H9 (cell line): ENCODE measurements at regions not wholly inside any gene's neighbourhood (a gene's known extent, or its start where the extent isn't known, plus 50 kb on each side); places are given as distances from the start of the nearest gene placed in this dataset.

ENCODE experiments used
- DNase-seq: peaks from one replicate; pipeline ENCODE4 v3.0.0-alpha.2; 2017
- H2AFZ ChIP-seq: one replicate; pipeline ENCODE4 v1.6.1; 2013; ENCODE audit warnings: mild to moderate bottlenecking, low read length, control low read depth, moderate library complexity
- H2AK5ac ChIP-seq: 2 replicates; pipeline ENCODE4 v1.6.1; 2013; ENCODE audit warnings: low read length, control low read depth, mixed read lengths; ENCODE audit not compliant: insufficient read length
- H2BK120ac ChIP-seq: one replicate; pipeline ENCODE4 v1.6.1; 2013; ENCODE audit warnings: low read depth, mild to moderate bottlenecking, low read length, control low read depth, inconsistent platforms; ENCODE audit not compliant: poor library complexity, severe bottlenecking
- H2BK12ac ChIP-seq: 2 replicates; pipeline ENCODE4 v1.6.1; 2013; ENCODE audit warnings: low read length, control low read depth, mixed read lengths, low read depth; ENCODE audit not compliant: insufficient read length
- H2BK15ac ChIP-seq: 2 replicates; pipeline ENCODE4 v1.6.1; 2013; ENCODE audit warnings: low read depth, low read length, control low read depth
- H2BK20ac ChIP-seq: one replicate; pipeline ENCODE4 v1.6.1; 2013; ENCODE audit warnings: low read depth, mild to moderate bottlenecking, low read length, control low read depth, inconsistent platforms; ENCODE audit not compliant: poor library complexity, severe bottlenecking
- H2BK5ac ChIP-seq: 2 replicates; pipeline ENCODE4 v1.6.1; 2013; ENCODE audit warnings: low read length, control low read depth, mixed read lengths; ENCODE audit not compliant: insufficient read length
- H3K14ac ChIP-seq: 2 replicates; pipeline ENCODE4 v1.6.1; 2013; ENCODE audit warnings: low read length, control low read depth; ENCODE audit not compliant: insufficient read depth
- H3K18ac ChIP-seq: 2 replicates; pipeline ENCODE4 v1.6.1; 2013; ENCODE audit warnings: low read depth, mild to moderate bottlenecking, mixed read lengths, low read length, control low read depth; ENCODE audit not compliant: insufficient read length
- H3K23ac ChIP-seq: 2 replicates; pipeline ENCODE4 v1.6.1; 2013; ENCODE audit warnings: low read length, control low read depth, mixed read lengths, low read depth; ENCODE audit not compliant: insufficient read length
- H3K23me2 ChIP-seq: 2 replicates; pipeline ENCODE4 v1.6.1; 2013; ENCODE audit warnings: low read depth, mild to moderate bottlenecking, mixed read lengths, low read length, control low read depth; ENCODE audit not compliant: insufficient read length, poor library complexity, severe bottlenecking
- H3K27ac ChIP-seq: 2 replicates; pipeline ENCODE4 v1.5.1; 2013; ENCODE audit warnings: low read length, control low read depth, mixed read lengths, low read depth; ENCODE audit not compliant: insufficient read length
- H3K27me3 ChIP-seq: 2 replicates; pipeline ENCODE4 v1.6.1; 2013; ENCODE audit warnings: low read length, control low read depth, inconsistent platforms; ENCODE audit not compliant: insufficient read depth
- H3K4ac ChIP-seq: 2 replicates; pipeline ENCODE4 v1.6.1; 2013; ENCODE audit warnings: low read depth, mild to moderate bottlenecking, control low read depth, inconsistent platforms, low read length, moderate library complexity
- H3K4me1 ChIP-seq: 2 replicates; pipeline ENCODE4 v1.6.1; 2013; ENCODE audit warnings: low read length, control low read depth, inconsistent platforms; ENCODE audit not compliant: insufficient read depth
- H3K4me2 ChIP-seq: 2 replicates; pipeline ENCODE4 v1.6.1; 2013; ENCODE audit warnings: low read length, control low read depth, mixed read lengths; ENCODE audit not compliant: insufficient read length, insufficient read depth
- H3K56ac ChIP-seq: 2 replicates; pipeline ENCODE4 v1.6.1; 2013; ENCODE audit warnings: low read depth, mild to moderate bottlenecking, mixed read lengths, low read length, control low read depth; ENCODE audit not compliant: insufficient read length
- H3K79me1 ChIP-seq: 2 replicates; pipeline ENCODE4 v1.6.1; 2013; ENCODE audit warnings: low read depth, mild to moderate bottlenecking, moderate library complexity, low read length, control low read depth, inconsistent platforms; ENCODE audit not compliant: insufficient read depth, poor library complexity, severe bottlenecking
- H3K79me2 ChIP-seq: 2 replicates; pipeline ENCODE4 v1.6.1; 2013; ENCODE audit warnings: low read length, control low read depth, inconsistent platforms; ENCODE audit not compliant: insufficient read depth
- H3K9ac ChIP-seq: 2 replicates; pipeline ENCODE4 v1.6.1; 2013; ENCODE audit warnings: low read length, control low read depth, mixed read lengths; ENCODE audit not compliant: insufficient read length; ENCODE audit errors: extremely low read depth
- H3K9me3 ChIP-seq: one replicate; pipeline ENCODE4 v1.6.1; 2013; ENCODE audit warnings: low read depth, low read length, inconsistent platforms; ENCODE audit not compliant: control insufficient read depth
- H3T11ph ChIP-seq: one replicate; pipeline ENCODE4 v1.6.1; 2013; ENCODE audit warnings: mild to moderate bottlenecking, low read length, control low read depth, inconsistent platforms
- H4K20me1 ChIP-seq: one replicate; pipeline ENCODE4 v1.6.1; 2013; ENCODE audit not compliant: control insufficient read depth, insufficient read length, insufficient read depth
- H4K5ac ChIP-seq: 2 replicates; pipeline ENCODE4 v1.6.1; 2013; ENCODE audit warnings: low read depth, mild to moderate bottlenecking, mixed read lengths, low read length, control low read depth; ENCODE audit not compliant: insufficient read length
- H4K8ac ChIP-seq: replicated peaks from 2 replicates; pipeline ENCODE4 v1.6.1; 2013; ENCODE audit warnings: low read length, control low read depth, mixed read lengths, low read depth; ENCODE audit not compliant: insufficient read length
- H4K91ac ChIP-seq: 2 replicates; pipeline ENCODE4 v1.6.1; 2013; ENCODE audit warnings: low read depth, mild to moderate bottlenecking, moderate library complexity, mixed read lengths, low read length, control low read depth; ENCODE audit not compliant: insufficient read length
- H3K27ac Mint-ChIP-seq, 3 experiments: 2 replicates in 2 of 3; 3 replicates in 1 of 3; pipeline ENCODE4 v1.8.0; 2020 to 2021; ENCODE audit warnings: mixed read lengths in 3 of 3, mild to moderate bottlenecking in 1 of 3, moderate library complexity in 1 of 3
- H3K27me3 Mint-ChIP-seq: 2 replicates; pipeline ENCODE4 v1.8.0; 2021; ENCODE audit warnings: low read depth, mild to moderate bottlenecking, moderate library complexity, mixed read lengths
- H3K36me3 Mint-ChIP-seq, 3 experiments: 2 replicates in 2 of 3; 3 replicates in 1 of 3; pipeline ENCODE4 v1.8.0; 2020 to 2021; ENCODE audit warnings: low read depth in 3 of 3, mixed read lengths in 3 of 3; ENCODE audit not compliant: insufficient read depth in 1 of 3
- H3K4me1 Mint-ChIP-seq, 2 experiments: 2 replicates each; pipeline ENCODE4 v1.8.0; 2020; ENCODE audit warnings: mixed read lengths in 2 of 2
- H3K4me3 Mint-ChIP-seq, 2 experiments: 2 replicates in 1 of 2; 3 replicates in 1 of 2; pipeline ENCODE4 v1.8.0; 2020 to 2021; ENCODE audit warnings: mild to moderate bottlenecking in 2 of 2, mixed read lengths in 2 of 2, moderate library complexity in 1 of 2
- H3K9me3 Mint-ChIP-seq, 2 experiments: 2 replicates in 1 of 2; 3 replicates in 1 of 2; pipeline ENCODE4 v1.8.0; 2020; ENCODE audit warnings: mild to moderate bottlenecking in 2 of 2, mixed read lengths in 2 of 2, moderate library complexity in 1 of 2
- CTCF ChIP-seq: fragments of 200-600 bp; sonication (generic); conservative IDR thresholded peaks from 3 replicates; pipeline ENCODE4 v1.8.0; 2021; ENCODE audit warnings: antibody characterized with exemption, mild to moderate bottlenecking
- WGBS: extraction: QIAGEN DNeasy Blood & Tissue Kit; methylation state at CpG from one replicate; pipeline ENCODE4 v1.1.7; 2013; ENCODE audit warnings: missing lambda C conversion rate, low lambda C conversion rate, mixed read lengths; ENCODE audit not compliant: insufficient read length; ENCODE audit errors: extremely low coverage; 5-methylcytosine and 5-hydroxymethylcytosine counted together

- no peaks in the 10 kb centered on the region for H3K27me3 Mint-ChIP-seq
- H2BK20ac ChIP-seq, result no peak overlapping the region
- no peaks in the 10 kb centered on the region for H3K9me3 Mint-ChIP-seq
- WGBS, result no CpG with 5 or more reads among the region's 3 CpGs
- no peaks in the 10 kb centered on the region for H3K79me1 ChIP-seq
- TF ChIP-seq CTCF, result peak; percentile 11; the same call in 1 of the 3 replicates
- H3K4me3 Mint-ChIP-seq, result no peak overlapping the region
- H3K56ac ChIP-seq, result no peak overlapping the region
- H3K18ac ChIP-seq, result no peak overlapping the region
- 0 out of 4 replicates have a peak, but pooled peaks cover 0 to 2% of the 10 kb centered on the region in 2 experiments for H3K4me1 Mint-ChIP-seq
- H2BK15ac ChIP-seq, result no peak overlapping the region
- H3K4ac ChIP-seq, result no peak overlapping the region
- no peak overlapping the region for H3K4me2 ChIP-seq
- no peak overlapping the region for H3T11ph ChIP-seq
- no peak overlapping the region for H2AFZ ChIP-seq
- no peaks in the 10 kb centered on the region for H3K23me2 ChIP-seq
- H4K20me1 ChIP-seq, result no peaks in the 10 kb centered on the region
- H3K9ac ChIP-seq, result no peak overlapping the region
- no peaks in the 10 kb centered on the region for H3K27me3 ChIP-seq
- H2AK5ac ChIP-seq, result no peak overlapping the region
- H2BK12ac ChIP-seq, result no peak overlapping the region
- H3K36me3 Mint-ChIP-seq, result no peaks in the 10 kb centered on the region
- H3K27ac ChIP-seq, result no peak overlapping the region
- H4K91ac ChIP-seq, result no peak overlapping the region
- no peak overlapping the region for H3K23ac ChIP-seq
- no peak overlapping the region for H2BK5ac ChIP-seq
- no peaks in the 10 kb centered on the region for H3K9me3 ChIP-seq
- H3K27ac Mint-ChIP-seq, result no peak overlapping the region
- H4K5ac ChIP-seq, result no peak overlapping the region
- no peak overlapping the region for H2BK120ac ChIP-seq
- H3K14ac ChIP-seq, result no peak overlapping the region
- H4K8ac ChIP-seq, result no peak overlapping the region
- DNase-seq, result peak; percentile 36
- no peaks in the 10 kb centered on the region for H3K4me1 ChIP-seq
- no peaks in the 10 kb centered on the region for H3K79me2 ChIP-seq
These were observed 181.5 kb upstream of the ITGA4 start for GRCh38 chr2:181275643-181276070.
